HG02610 (cell line): ENCODE measurements at regions not wholly inside any gene's neighbourhood (a gene's known extent, or its start where the extent isn't known, plus 50 kb on each side); places are given as distances from the start of the nearest gene placed in this dataset.
"Not testable (repeated sequence)": the region's sequence is repeated elsewhere in the genome, so short reads cannot be mapped to it uniquely, and the experiment has no call there.

Experiments used
- ATAC-seq: cut with Tn5 transposase; IDR thresholded peaks from one replicate; pipeline ENCODE4 v1.9.1; 2021; ENCODE audit warnings: mild to moderate bottlenecking, moderate library complexity; ENCODE audit not compliant: unreplicated experiment

GRCh38 chr1:214095896-214096295 is 108.1 kb downstream of the PROX1 start:
- ATAC-seq: not testable (repeated sequence)

DNA sequence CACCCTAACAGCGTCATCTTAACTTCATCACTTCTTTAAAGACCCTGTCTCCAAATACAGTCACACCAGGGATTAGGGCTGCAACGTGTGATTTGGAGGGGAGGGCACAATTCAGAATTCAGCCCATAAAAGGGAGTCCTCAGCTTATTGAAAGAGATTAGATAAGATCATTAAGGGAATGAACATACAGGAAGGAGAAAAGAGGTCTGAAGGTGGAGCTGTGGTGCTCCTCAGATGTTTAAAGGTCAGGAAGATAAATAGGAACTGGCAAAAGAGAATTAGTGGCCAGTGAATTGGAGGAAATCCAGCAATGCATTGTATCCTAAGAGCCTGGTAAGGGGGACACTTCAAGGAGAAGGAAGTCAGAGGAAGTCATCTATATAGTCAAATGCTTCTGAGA is 113.5 kb downstream of the PROX1 start:
- ATAC-seq: no peak

- no peak for ATAC-seq
These were observed 114.1 kb downstream of the PROX1 start for GRCh38 chr1:214101828-214102227.

DNA sequence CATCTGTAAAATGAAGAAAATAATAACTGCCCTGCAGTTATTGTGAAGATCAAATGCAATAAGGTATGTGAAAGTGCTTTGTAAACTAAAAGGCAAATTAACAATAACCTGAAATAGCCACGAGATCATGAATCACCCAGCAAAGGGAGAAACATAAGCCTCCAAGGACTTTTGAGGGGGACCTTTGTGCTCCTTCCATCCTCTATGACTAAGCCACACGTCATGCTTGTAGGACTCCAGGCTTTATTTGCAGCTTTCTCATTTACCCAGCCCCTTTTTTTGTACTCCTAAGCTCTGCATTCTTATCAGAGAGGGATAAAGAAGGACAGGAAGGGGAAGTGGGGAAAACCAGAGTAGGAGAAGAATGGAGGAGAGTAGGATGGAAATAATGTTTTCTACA is 115.1 kb downstream of the PROX1 start:
- no peak for ATAC-seq

DNA sequence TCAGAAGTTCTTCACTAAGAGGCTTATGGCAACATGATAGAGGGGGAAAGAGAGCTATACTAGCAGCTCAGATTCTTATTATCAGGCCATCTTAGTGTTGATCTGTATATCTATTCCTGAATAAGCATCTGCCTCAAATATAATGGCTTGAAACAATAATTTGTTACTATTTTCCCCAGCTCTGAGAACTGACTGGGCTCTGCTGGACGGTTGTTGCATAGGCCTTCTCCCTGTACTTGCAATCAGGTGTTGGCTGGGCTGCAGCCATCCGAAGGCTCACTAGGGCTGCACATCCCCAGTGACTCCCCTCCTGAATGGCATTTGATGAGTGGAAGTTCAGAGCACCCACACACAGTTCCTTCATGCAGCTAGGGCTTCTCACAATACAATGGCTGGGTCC is 116.0 kb downstream of the PROX1 start:
- no peak for ATAC-seq

DNA sequence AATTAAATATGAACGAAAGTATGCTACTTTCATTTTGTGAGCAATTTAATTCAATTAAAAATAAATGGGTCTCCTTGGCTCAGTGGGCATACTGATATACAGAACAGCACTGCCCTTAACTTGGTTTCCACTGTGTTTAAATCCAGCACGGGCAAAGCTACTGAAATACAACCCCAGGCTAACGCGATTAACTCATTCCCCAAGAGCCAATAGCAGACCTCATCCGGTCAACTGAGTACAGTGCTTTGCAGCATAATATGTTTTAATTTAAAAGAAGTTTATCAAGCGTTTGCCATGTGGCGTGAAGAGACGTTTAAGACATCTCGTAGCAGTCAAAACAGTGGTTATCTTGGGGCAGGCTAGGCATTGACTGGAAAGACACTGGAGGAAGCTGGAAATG is 118.6 kb downstream of the PROX1 start:
- ATAC-seq: no peak

DNA sequence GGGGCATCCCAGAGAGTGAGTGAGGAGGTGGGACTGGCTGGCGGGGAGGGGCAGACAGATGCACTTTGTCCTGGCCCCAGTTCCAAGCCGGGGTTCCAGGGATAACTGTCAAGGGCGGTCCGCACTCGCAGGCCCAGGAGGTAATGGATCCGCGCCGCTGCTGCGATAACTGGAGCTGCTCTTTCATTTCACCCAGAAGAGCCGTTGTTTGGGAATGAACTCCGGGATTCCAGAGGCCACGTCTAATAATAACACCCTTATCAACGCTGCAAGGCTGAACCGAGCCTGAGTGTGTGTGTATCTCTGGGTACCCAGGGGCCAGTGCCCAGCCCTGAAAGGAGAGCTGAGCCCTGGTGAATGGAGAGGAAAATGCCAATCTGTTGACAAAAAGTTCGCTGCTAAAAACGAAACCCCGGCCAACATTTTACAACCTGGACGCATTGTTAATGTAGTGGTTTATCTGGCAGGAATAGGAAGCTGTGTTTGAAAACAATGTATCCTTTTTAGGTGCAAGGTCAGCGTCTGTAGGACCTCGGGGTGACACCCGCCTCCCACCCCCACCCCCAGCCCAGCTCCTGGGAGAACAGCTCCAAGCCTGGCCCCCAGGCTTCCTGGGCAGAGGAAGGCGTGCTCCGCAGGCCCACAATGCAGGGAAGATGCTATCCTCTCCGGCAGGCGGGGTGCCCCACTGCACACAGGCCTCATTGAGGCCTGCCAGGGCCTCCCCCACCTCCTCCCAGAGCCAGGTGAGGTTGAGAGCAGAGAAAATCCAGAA is 119.7 kb downstream of the PROX1 start:
- no peak for ATAC-seq

- no peak for ATAC-seq
These were observed 120.3 kb downstream of the PROX1 start for GRCh38 chr1:214108097-214108446.

DNA sequence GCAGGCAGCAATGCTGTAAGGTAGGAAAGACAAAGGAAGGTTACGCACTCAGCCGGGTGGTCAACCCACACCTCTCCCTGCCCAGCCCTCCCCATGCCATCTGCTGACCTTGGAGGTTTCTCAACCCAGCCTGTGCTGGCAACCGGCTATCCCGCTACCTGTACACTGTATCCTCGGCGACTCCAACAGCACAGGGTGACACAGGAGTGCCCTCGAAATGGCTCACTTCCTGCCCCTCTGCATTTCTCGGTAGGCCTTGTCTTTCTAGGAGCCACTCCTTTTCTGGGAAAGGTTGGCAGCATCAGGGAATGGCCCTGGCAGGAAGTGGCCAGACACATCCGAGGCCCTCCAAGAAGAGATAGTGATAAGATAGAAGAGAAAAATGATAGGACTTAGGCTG is 124.0 kb downstream of the PROX1 start:
- ATAC-seq: no peak

DNA sequence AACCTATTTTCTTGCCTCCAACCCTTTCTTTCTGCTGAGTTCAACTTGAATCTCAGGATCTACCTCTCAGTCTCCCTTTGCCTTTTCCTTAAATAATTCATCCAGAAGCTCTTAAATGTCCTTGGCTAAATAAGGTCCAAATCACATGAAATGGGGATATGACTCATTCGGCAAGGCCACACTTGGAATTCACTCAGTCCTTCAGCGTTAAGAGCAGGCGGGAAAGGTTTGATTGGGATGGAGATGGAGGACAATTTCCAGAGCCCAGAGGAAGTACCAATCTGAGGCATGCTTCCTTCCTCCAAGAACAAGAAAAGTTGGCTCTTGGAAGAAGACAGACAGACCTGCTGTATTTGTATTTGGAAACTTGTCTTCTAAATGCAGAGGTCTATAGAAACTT is 128.5 kb downstream of the PROX1 start:
- no peak for ATAC-seq

GRCh38 chr1:214117780-214118179 is 130.0 kb downstream of the PROX1 start:
- no peak for ATAC-seq

DNA sequence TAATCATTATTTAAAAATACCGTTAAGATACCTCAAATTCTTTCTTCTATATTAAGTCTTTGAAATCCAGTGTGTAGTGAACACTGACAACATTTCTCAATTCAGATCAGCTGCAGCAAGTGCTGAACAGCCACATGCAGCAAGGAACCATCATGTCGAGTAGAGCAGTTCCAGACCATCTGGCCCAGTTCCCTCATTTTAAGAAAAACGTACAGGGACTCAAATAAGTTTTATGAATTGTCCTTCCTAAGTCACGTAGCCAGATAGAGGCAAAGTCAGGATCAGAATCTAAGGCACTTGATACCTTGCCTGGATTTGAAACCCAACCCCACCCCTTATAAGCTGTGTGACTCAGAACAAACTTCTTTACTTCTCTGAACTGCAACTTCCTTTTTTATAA is 132.4 kb downstream of the PROX1 start:
- ATAC-seq: no peak

GRCh38 chr1:214120951-214121350 is 133.2 kb downstream of the PROX1 start:
- ATAC-seq: no peak

DNA sequence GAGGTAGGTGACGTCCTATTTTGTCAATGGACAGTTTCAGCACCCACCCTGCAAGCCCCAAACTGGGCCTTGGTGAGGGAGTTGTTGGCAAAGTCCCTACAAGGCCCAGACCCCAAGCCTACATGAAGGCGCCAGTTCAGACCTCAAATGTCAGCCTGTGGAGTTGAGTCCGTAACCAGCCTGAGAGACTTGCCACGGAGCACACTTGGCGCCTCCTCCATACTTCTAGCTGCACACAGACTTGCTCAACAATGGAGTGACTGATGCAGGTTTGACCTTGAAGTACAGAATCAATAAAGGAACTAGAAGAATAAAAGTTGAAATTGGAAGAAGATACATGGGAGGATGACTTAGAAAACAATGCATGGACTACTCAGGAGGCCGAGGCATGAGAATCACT is 134.3 kb downstream of the PROX1 start:
- no peak for ATAC-seq

DNA sequence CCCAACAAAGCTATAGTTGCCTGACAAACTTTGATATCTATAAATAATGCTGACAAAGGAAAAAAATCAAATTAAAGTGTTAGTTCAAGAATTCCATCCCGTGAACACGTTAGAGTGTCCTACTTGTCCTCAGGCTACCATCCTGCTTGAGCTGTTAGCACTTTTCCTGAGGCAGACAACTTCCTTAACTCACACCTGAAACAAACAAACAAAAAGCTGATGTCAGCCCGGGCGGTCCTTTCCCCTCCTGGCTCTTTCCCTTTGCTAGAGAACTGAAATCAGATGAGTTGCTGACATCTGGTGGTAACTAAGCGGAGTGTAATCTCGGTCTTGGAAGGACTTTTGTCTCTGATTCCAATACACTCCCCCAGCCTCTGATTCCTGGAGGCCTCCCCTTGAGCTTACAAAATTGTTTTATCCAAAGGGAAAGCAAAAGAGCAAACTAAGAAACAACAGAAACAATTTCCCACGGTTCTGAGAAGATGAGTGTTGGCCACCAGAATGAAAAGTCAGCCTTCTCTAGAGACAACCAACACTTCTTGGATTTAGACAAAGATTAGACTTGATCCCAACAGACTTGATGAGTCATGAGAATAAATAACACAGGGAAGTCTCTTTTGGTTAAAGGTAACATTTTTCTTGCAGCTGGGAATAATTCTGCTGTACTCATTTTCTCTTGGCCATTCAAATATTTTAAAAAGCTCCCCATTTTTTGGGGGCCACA is 135.4 kb downstream of the PROX1 start:
- peak; percentile 81 for ATAC-seq

- no peak for ATAC-seq
These were observed 136.6 kb downstream of the PROX1 start for GRCh38 chr1:214124281-214124805.

- no peak for ATAC-seq
These were observed 137.1 kb downstream of the PROX1 start for GRCh38 chr1:214124915-214125314.

- ATAC-seq: no peak
These were observed 138.0 kb downstream of the PROX1 start for GRCh38 chr1:214125819-214126218.

DNA sequence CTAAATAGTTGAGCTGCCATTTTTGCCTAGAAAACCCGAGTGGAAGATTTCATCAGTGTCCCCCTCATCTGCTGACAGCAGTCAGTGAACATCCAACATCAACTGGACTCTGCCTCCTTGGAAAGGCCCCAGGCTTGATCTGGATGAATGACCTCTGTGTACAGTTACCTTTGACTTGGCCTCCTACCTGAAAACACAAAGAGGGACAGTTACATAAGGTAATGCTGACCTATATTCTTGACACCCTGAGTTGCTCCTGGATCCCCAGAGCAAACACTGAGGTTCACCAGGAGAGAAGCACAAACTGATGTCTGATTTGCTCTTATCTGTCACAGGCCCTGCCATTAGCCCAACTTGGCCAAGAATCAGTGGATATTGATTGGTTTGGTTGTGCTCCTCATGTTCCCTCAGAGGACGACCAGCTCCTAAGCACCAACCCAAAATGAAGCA is 138.9 kb downstream of the PROX1 start:
- ATAC-seq: no peak

GRCh38 chr1:214127705-214128104 is 139.9 kb downstream of the PROX1 start:
- ATAC-seq: no peak

DNA sequence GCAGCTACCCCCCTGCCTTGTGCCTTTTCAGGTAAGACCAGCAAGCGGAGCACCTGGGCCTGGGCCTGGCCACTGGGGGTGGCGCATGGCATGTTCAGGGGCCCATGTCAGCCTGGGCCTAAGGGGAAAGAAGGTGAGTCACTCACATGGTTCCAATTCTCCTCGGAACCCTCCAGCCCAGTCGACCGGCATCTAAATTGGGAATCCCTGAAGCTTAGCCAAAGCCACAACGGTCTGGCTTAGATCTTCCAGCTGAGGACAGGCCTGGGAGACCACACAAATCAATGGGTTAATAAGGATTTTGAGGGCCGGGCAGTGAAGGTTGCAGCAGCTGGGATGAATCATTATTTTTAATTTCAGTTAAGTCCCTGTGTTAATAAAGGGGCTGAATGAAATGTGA is 145.1 kb upstream of the SMYD2 start:
- ATAC-seq: no peak

- no peak for ATAC-seq
These were observed 144.5 kb upstream of the SMYD2 start for GRCh38 chr1:214136324-214136919.
